ENCODE measurements at regions not wholly inside any gene's neighbourhood (a gene's known extent, or its start where the extent isn't known, plus 50 kb on each side); places are given as distances from the start of the nearest gene placed in this dataset.

DNA sequence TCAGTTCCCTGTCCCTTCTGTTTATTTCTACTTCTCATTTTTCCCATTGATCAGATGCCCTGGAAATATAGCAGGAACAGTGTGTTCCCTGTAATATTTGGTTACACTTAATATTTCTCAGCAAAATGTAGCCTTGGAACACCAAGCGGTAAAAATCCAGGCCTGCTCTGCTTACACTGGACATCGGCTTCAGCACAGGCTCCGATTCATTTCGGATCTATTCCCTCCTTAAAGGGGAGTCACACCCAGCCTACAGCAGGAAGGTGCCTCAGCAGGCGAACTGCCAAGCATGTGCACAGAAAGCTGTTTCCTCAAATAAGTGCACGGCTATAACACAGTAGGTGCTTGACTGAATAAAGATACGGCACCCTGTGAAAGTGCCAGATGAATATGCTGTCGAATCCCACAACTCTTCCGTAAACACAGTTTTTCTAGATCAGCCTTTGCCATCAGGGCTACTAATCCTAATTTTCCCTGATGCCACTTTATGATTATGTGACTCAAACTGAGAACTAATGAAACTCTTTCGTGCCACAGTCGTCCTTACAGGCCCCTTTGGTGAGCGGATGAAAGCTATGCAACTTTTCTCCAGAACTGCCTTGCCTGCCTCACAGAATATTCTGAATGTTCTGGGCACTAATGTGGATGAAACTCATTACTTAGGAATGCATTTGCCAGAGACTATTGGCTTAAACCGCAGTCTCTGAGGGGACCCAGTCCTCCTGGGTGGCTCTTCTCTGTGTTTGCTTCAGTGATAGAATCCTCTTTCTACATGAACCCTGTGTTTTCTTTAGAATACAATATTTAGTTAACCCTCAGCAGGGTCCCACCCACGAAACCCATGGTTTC is 275.5 kb upstream of the RUNX1 start:
- no peak for DNase-seq (ENCODE audit: low read depth in 1 of 2, low spot score in 1 of 2)
- no peak for TF ChIP-seq JUND (IDR thresholded peaks at IDR 0.05; ENCODE audit: low read depth)
- in situ Hi-C loops (cut with HindIII; ENCODE audit: low pct_unique_long_range_greater_than_20kb, low sequenced_read_pairs) = no loop called here

GRCh38 chr21:35323947-35324346 is 274.8 kb upstream of the RUNX1 start:
- in situ Hi-C loops (cut with HindIII; ENCODE audit: low pct_unique_long_range_greater_than_20kb, low sequenced_read_pairs) = no loop called here

DNA sequence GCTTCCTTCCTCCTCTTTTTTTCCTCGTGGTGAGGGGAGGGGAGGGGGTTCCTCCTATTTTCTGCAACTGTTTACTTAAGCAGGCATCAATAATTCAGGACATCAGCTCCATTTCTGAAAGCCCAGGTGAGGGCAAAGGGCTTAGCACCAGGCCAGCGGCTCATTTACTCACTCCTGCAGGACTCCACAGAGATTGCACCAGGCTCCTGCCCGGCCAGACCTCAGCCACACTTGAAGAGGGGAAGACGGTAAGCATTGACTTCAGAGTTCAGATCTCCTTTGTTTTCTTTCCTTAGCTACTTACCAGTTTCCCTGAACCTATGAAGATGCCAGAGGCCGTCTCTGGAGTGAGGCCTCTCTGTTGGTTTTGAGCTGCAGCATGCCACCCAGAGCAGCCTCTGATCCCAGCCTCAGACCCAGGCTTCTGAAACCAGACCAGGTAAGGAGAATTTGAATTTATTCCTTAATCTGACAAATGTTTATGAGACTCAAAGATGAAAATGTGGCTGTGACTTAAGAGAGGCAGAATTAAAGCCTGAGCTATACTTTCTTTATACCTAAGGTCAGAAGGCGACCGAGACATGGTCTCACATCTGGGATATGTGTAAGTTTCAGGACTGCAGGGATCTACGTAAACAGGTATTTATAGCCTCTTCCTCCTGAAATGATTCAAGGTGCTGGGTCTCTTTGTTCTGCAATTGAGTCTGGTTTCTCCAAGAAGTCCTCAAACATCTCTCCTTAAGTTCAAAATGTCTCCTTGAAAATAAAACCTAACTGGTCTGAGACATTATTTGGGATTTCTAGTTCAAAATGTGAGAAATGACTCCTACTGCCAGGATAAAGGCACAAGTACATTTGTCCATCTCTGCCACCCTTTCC is 272.5 kb upstream of the RUNX1 start:
- no peak for TF ChIP-seq JUND (IDR thresholded peaks at IDR 0.05; ENCODE audit: low read depth)
- no peak for DNase-seq (ENCODE audit: low read depth in 1 of 2, low spot score in 1 of 2)
- in situ Hi-C loops (cut with HindIII; ENCODE audit: low pct_unique_long_range_greater_than_20kb, low sequenced_read_pairs) = no loop called here

More at GRCh38 chr21:35323947-35324346, 274.8 kb upstream of the RUNX1 start:
- no peak for TF ChIP-seq JUND (IDR thresholded peaks at IDR 0.05; ENCODE audit: low read depth)
- no peak for DNase-seq (ENCODE audit: low read depth in 1 of 2, low spot score in 1 of 2)

DNA sequence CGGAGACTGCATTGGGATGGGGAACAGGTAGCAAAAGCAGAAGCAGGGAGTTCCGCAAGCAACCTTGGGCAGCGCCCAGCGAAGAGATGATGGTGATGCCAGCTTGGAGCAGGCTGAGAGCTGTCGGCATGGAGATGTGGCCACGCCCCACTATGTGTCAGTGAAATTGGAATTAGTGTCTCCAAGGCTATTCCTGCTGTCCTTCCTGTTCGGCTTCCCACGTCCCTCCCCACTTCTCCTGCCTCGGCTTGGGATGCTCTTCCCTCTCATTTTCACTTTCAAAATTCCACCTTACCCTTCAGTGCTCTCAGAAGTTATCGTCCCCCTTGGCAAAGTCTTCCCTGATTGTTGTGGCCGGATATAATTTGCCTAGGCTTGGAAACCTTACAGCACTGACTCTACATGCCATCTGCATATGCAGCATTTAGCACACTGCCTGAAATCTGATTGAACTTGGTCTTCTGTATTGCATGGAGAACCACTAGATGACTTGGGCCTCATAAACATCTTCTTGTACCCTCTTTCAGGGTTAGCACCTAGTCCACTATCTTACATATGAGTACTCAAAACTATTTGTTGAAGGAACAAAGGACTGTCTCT is 270.7 kb upstream of the RUNX1 start:
- DNase-seq (ENCODE audit: low read depth in 1 of 2, low spot score in 1 of 2) = no peak
- TF ChIP-seq JUND (IDR thresholded peaks at IDR 0.05; ENCODE audit: low read depth) = no peak
- in situ Hi-C loops (cut with HindIII; ENCODE audit: low pct_unique_long_range_greater_than_20kb, low sequenced_read_pairs) = no loop called here

DNA sequence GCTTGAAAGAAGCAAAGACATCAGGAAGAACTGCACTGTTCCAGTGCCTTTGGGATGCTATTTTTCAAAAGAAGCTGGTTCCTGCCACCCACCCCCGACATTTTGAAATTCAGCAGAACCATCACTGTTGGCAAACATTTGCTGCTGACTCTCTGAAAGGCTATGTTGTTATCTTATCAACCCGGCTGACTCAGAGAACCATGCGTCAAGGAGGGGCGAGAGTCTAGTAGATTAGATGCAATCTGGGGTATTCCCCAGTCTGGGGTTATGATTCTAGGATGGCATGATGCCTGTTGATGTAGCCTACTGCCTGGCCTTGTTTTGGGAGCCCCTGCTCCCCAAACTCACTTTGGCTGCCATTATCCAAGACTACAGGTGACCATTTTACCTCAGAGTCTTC is 267.8 kb upstream of the RUNX1 start:
- no peak for TF ChIP-seq JUND (IDR thresholded peaks at IDR 0.05; ENCODE audit: low read depth)
- in situ Hi-C loops (cut with HindIII; ENCODE audit: low pct_unique_long_range_greater_than_20kb, low sequenced_read_pairs) = no loop called here
- DNase-seq (ENCODE audit: low read depth in 1 of 2, low spot score in 1 of 2) = no peak

- in situ Hi-C loops (cut with HindIII; ENCODE audit: low pct_unique_long_range_greater_than_20kb, low sequenced_read_pairs) = no loop called here
- no peak for TF ChIP-seq JUND (IDR thresholded peaks at IDR 0.05; ENCODE audit: low read depth)
Measured at GRCh38 chr21:35316456-35316855, 267.4 kb upstream of the RUNX1 start.

DNA sequence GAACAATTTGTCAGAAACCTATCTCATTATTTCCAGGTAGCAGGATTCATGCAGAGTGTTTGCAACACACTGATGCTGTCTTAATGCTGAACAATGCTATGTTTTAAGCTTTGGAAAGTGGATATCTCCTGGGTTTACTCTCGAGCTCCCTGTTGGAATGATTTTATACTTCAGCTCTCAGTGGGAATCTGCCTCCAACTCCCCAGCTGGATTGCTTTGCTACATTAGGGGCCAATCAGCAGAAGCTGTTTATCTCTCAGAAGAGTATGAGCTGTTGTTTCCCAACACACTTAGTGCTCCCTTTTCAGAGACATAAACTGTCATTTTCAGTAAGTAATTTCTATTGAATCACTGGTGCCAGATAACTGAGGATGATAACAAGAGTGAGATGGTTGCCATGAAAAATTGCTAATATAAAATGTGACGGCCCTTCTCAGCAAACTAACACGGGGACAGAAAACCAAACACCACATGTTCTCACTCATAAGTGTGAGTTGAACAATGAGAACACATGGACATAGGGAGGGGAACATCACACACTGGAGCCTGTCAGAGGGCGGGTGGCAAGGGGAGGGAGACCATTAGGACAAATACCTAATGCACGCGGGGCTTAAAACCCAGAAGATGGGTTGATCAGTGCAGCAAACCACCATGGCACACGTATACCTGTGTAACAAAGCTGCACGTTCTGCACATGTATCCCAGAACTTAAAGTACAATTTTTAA is 265.9 kb upstream of the RUNX1 start:
- no peak for DNase-seq (ENCODE audit: low read depth in 1 of 2, low spot score in 1 of 2)
- no peak for TF ChIP-seq JUND (IDR thresholded peaks at IDR 0.05; ENCODE audit: low read depth)
- in situ Hi-C loops (cut with HindIII; ENCODE audit: low pct_unique_long_range_greater_than_20kb, low sequenced_read_pairs) = no loop called here

More at GRCh38 chr21:35316456-35316855, 267.4 kb upstream of the RUNX1 start:
- no peak for DNase-seq (ENCODE audit: low read depth in 1 of 2, low spot score in 1 of 2)

DNA sequence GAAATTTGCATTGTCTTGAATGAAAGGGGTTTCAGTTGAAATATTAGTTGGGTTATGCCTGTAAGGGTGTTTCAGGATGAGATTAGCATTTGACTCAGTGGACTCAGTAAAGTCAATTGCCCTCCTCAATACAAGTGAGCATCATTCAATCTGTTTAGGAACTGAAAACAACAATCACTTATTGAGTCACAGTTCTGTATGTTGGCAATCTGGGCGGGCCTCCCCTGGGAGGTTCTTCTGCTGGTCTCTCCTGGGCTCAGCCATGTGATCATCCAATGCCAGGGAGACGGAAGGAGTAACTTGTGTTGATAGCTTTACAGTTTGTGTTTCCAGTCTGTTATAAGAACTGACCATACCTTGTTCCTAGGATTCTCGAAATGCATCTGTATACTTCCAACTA is 262.9 kb upstream of the RUNX1 start:
- DNase-seq (ENCODE audit: low read depth in 1 of 2, low spot score in 1 of 2) = no peak
- TF ChIP-seq JUND (IDR thresholded peaks at IDR 0.05; ENCODE audit: low read depth) = no peak
- in situ Hi-C loops (cut with HindIII; ENCODE audit: low pct_unique_long_range_greater_than_20kb, low sequenced_read_pairs) = no loop called here

DNA sequence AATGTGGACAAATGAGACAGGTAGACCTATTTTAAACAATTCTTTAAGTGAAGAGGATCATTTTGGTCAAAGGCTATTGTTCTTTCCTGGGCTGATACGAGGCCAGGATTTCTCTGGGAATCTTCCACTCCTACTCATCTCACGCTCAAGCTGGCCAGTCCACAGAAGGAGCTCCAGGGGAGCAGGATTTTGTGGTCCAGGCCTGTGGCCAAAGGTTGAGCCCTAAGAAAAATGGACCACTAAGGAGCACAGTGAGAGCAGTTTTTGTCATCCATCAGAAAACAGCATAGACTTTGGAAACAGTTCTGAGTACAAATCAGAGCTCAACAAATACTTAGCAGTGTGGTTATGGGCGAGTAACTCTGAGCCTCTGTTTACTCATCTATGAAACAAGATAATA is 260.2 kb upstream of the RUNX1 start:
- in situ Hi-C loops (cut with HindIII; ENCODE audit: low pct_unique_long_range_greater_than_20kb, low sequenced_read_pairs) = no loop called here
- no peak for DNase-seq (ENCODE audit: low read depth in 1 of 2, low spot score in 1 of 2)
- TF ChIP-seq JUND (IDR thresholded peaks at IDR 0.05; ENCODE audit: low read depth) = no peak

- no peak for DNase-seq (ENCODE audit: low read depth in 1 of 2, low spot score in 1 of 2)
- no peak for TF ChIP-seq JUND (IDR thresholded peaks at IDR 0.05; ENCODE audit: low read depth)
- in situ Hi-C loops (cut with HindIII; ENCODE audit: low pct_unique_long_range_greater_than_20kb, low sequenced_read_pairs) = no loop called here
Measured at GRCh38 chr21:35303085-35303484, 254.0 kb upstream of the RUNX1 start.

GRCh38 chr21:35298757-35299156 is 249.7 kb upstream of the RUNX1 start:
- DNase-seq (ENCODE audit: low read depth in 1 of 2, low spot score in 1 of 2) = no peak
- in situ Hi-C loops (cut with HindIII; ENCODE audit: low pct_unique_long_range_greater_than_20kb, low sequenced_read_pairs) = no loop called here
- no peak for TF ChIP-seq JUND (IDR thresholded peaks at IDR 0.05; ENCODE audit: low read depth)

DNA sequence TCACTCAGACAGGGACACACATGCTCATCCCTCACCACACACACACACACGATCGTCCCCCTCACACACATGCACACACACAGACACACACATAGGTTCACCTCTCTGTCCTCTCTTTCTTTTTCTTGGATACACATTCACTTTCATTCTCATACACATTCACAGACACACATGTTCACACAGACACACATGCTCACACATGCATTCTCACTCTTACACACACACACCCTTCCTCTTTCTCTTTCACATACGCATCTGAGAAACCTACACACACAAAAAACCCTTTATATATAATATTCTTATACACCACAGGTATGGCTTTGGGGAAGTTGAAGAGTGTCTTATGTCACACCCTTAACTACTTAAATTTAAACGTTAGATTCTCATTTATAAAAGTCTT is 248.6 kb upstream of the RUNX1 start:
- no peak for TF ChIP-seq JUND (IDR thresholded peaks at IDR 0.05; ENCODE audit: low read depth)
- DNase-seq (ENCODE audit: low read depth in 1 of 2, low spot score in 1 of 2) = no peak
- in situ Hi-C loops (cut with HindIII; ENCODE audit: low pct_unique_long_range_greater_than_20kb, low sequenced_read_pairs) = no loop called here

All from T47D (cell line).